ENCODE measurements at regions not wholly inside any gene's neighbourhood (a gene's known extent, or its start where the extent isn't known, plus 50 kb on each side); places are given as distances from the start of the nearest gene placed in this dataset.

GRCh38 chr3:102125994-102126368, 276.7 kb downstream of the NFKBIZ start (continued):
- no peak for TF ChIP-seq CUX1 (IDR thresholded peaks at IDR 0.05; ENCODE audit: insufficient replicate concordance, low read depth, low read length)

GRCh38 chr3:102129760-102130608, 280.7 kb downstream of the NFKBIZ start:
- CTCF ChIA-PET, result interaction anchor here (0.9 to 1.7 kb wide), 2 partner anchors 8 to 16 kb away, joined by 3 to 4 read pairs; no protein-coding TSS in a partner anchor
- DNase-seq (ENCODE audit: low read depth, low spot score) (no peak), ATAC-seq (no peak; the same call in 2 of the 3 replicates), FAIRE-seq (no peak)
- SMC1A ChIA-PET (ENCODE audit: uncharacterized antibody, unreplicated experiment), result interaction anchor here (0.9 to 1.4 kb wide), 6 partner anchors 8 to 76 kb away, joined by 3 to 5 read pairs (median 3); no protein-coding TSS in a partner anchor
- H3K79me2 ChIP-seq (ENCODE audit: control insufficient read depth, insufficient read depth, low read length), result no peaks in the 10 kb centered on the region
- POLR2A ChIA-PET, result interaction anchor here (0.5 kb wide), 1 partner anchor 14 kb away, joined by 3 read pairs; no protein-coding TSS in a partner anchor
- in situ Hi-C loops (cut with MboI) (no loop called here), intact Hi-C loops (cut with micrococcal nuclease; ENCODE audit: unreplicated experiment) (no loop called here)
- RAD21 ChIA-PET (ENCODE audit: unreplicated experiment), result no interaction called here
- no TSS peak for BruUV-seq (replicated peaks)
- 32% methylated on average over 3 of the region's 3 CpGs for WGBS (ENCODE audit: insufficient coverage, insufficient replicate concordance, low lambda C conversion rate, missing lambda C conversion rate)
- no peak overlapping the region for H3K27ac ChIP-seq (ENCODE audit: control insufficient read depth, insufficient read depth)
- peaks cover 2% of the 10 kb centered on the region; the same call in 1 of the 3 replicates for H3K9me3 ChIP-seq (replicated peaks; ENCODE audit: control insufficient read depth, insufficient read depth, low read length)
- no peak overlapping the region for H3K4me3 ChIP-seq
- H3K36me3 ChIP-seq (ENCODE audit: control insufficient read depth in 2 of 2, insufficient read depth in 2 of 2, low read length in 1 of 2), result no peaks in the 10 kb centered on the region
- H3K4me2 ChIP-seq (ENCODE audit: control insufficient read depth, insufficient read depth), result no peak overlapping the region
- peak overlapping the region; percentile 23; the same call in 1 of the 2 replicates for H2AFZ ChIP-seq (ENCODE audit: control insufficient read depth, low read depth, low read length)
- no peaks in the 10 kb centered on the region for H3K4me1 ChIP-seq (ENCODE audit: control insufficient read depth, insufficient read depth, low read length)
- TF ChIP-seq DPF2 (IDR thresholded peaks at IDR 0.05) (no peak), ZNF622 (IDR thresholded peaks at IDR 0.05) (no peak), PRDM15 (CRISPR knock-in tag; IDR thresholded peaks at IDR 0.05) (no peak), ESRRA (IDR thresholded peaks at IDR 0.05; ENCODE audit: low read length) (no peak), E4F1 (IDR thresholded peaks at IDR 0.05; ENCODE audit: borderline replicate concordance, partially characterized antibody) (no peak)
- no peaks in the 10 kb centered on the region for H3K27me3 ChIP-seq (replicated peaks in 1 of 2; ENCODE audit: control insufficient read depth in 2 of 2, insufficient read depth in 2 of 2, low read length in 1 of 2)
- H4K20me1 ChIP-seq (ENCODE audit: control insufficient read depth, insufficient read depth), result no peaks in the 10 kb centered on the region
- no peak overlapping the region for H3K9ac ChIP-seq (ENCODE audit: control insufficient read depth, insufficient read depth, low read length)
